Renal cortical epithelial cell (primary cell): ENCODE measurements at regions not wholly inside any gene's neighbourhood (a gene's known extent, or its start where the extent isn't known, plus 50 kb on each side); places are given as distances from the start of the nearest gene placed in this dataset.

Experiments used
- DNase-seq: peaks from one replicate; pipeline ENCODE4 v3.0.0-alpha.2; 2011; ENCODE audit warnings: low read depth

DNA sequence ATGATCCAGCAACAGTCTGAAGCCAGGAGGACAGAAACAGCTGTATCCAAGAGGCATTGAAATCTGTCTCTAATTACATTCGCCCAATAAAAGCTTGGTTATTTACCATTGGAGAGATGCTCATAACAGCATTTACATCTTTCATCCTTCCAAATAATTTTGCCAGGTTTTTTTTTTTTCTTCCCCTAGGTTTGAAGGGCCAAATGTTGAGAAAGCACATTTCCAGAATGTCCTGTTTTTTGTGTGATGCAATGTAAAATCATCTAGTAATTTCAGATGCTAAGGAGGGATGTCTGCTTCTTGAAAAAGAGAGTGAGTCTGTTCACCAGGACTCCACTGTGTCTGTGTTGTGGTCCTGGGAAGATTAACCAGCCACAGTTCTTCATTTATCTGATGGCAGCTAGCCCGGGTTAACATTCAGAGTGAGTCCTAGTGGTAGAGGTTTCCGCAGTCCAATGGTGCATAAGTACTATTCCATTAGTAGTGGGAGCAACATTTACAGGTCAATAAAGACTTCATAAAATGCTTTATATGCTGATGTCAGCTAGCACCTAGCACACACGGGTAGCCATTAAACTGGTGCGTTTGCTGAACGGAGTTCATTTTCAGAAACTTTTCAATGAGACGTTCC, 406.8 kb downstream of the STIM2 start:
- no peak for DNase-seq

DNA sequence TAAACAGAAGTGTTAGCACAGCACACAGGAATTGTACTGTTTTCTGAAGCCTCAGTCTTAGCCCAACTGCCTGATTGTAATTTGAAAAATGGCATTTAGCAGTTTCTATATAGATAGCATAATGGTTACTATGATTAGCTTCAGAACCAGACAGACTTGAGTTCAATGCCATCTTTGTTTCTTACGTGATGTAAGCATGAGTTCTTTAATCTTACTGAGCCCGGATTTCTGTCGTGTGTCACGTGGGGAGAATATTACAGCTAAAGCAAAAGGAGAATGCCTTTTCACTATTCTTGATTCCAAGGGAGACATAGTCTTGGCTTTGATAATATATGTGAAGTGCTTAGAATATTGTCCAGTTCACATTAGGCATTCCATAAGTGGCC, 407.3 kb downstream of the STIM2 start:
- DNase-seq: no peak

DNA sequence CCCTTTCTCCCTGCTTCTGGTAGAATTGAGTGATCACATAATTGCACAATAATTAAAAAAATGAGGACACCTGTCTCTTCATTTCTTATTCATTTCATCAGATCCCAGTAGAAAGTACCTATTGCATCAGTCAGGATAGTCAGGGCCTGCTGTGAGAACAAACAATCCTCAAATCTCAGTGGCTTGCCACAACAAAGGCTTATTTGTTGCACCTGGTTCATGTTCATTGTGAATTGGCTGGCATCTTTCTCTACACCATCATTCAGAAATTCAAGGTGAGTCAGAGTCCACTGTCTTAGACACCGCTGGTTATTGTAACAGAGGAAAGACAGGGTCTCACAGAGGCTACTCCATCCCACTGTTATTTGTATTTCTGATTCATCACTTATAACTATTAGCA, 409.8 kb downstream of the STIM2 start:
- DNase-seq: no peak

DNA sequence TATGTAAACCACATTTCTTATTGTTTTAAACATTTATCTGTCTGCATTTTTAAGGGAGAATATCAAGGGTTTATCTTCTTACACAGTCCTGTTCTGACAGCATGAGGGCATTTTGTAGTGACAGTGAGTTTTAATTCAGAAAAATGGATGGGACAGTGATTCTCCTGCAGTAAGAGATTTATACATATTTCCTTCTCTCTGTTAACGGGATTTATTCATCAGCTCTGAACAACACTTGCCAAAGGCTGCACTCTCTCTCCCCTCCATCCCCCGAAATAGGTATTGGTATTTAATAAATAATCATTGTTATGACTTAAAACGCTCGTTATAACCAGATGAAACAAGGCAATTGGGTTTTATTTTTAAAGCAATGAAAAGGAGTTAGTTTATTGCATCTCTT, 410.9 kb downstream of the STIM2 start:
- DNase-seq: no peak

DNA sequence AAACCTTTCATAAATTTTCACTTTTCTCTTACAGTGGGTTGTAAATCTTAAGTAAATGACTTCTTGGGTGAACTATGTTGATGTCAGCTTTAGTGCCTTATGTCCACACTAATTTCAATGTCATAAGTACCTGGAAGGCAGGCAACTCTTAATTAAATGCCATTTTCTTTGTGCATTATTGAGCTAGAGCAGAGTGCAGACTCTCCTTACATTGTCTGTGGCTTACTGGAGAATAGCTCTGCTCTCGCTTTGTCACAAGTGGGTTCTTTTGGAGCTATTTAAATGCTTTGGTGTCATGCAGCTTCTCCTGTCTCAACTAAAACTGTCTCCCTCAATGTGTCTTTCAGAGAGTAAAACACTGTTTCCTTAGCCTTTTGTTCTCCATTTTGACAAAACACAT, 411.6 kb downstream of the STIM2 start:
- DNase-seq: no peak

DNA sequence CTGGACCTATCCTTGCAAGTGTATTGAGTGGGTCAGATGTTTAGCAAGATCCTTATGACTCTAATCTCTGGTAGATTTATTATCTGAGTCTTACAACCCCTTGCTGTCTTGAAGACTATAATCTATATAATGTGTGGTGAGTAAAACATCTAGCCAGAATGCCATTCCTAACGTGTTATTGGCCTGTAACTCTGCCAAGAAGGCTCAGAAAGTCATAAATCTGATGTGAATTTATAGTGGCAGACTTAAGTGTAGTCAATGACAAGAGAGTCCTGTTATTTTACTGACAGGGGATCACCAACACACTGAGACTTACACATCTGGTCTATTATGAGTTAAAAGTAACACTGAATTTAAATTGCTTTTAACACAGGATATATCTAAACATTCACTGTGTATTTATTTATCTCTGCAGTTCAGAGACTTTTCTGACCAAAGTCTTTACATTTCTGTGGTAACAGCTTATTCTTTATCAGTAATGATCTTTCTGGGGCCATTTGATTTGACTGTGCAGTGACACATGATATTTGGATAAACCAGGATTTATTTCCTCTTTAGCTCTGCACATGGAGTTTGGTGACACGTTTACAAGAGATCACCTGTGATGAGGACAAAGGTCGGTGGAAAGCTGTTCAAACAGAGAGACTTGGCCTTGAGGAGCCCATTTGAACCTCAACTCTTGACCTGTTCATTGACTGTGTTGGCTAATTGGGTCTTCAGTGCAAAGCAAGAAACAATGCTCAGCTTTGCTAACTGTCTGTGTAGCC, 415.8 kb downstream of the STIM2 start:
- DNase-seq: no peak

DNA sequence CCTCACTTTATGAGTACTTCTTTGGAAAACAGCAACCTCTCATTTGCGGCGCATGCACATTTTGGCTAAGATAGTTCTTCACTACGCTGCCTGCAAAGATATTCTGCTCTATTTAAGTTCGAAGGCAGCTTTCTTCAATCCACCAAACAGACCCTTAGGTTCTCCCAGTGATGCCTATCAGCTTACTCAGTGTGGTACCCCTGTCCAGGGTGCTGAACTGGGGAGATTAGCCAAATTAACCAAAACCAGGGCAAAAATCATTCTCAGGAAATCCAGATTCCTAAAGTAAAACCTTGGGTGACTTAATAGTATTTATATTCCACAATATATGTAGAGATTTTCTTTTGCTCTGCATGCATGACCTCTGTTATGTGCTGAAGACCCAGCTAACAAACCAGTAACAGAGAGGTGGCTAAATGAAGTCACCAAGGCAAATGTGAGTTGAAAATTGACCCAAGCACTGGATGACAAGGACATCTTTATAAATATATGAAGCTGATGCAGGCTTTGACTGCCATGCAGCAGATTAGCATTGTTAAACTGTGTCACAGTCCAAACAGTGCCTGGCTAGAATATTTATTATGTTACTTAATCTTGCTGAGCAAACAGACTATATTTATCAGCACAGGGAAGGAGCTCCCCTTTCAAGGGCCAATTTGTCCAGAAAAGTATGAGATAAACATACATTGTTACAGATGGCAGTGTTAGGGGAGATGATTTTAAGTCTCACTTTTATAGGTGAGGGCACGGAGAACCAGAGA, 418.2 kb downstream of the STIM2 start:
- DNase-seq: peak; percentile 11

DNA sequence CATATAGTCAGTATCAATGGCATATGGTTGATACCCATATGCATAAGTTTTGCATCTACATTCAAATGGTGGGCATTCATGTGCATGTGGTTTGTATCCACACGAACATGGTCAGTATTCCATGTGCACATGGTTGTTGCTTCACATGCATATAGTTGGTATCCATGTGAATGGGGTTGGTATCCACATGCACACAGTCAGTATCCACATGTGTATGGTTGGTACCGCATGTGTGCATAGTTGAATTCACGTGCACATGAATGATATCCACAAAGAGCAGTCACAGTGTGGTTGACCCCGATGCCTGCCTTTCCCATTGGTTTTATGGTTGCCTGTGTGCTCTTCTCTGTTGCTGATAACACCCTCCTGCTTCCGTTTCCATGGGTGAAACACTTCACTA, 427.9 kb downstream of the STIM2 start:
- DNase-seq: no peak

DNA sequence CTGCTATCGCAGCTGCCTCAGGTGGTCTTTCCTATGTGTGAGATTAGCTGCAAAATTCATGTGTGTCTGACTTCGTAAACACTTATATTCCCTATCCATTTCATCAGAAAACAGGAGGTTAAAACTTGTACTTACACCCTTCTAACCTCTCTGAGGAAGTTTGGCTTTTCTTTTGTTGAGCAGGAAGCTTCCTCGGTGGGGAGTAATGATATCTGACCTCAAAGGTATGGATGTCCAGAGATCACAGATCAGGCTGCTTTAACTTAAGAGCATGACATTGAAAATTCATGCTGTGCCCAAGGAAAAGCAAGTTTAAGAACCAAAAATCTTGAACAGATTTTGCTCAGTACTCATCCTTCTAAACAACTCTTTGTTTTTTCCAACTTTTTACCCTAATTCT, 429.1 kb downstream of the STIM2 start:
- DNase-seq: no peak

DNA sequence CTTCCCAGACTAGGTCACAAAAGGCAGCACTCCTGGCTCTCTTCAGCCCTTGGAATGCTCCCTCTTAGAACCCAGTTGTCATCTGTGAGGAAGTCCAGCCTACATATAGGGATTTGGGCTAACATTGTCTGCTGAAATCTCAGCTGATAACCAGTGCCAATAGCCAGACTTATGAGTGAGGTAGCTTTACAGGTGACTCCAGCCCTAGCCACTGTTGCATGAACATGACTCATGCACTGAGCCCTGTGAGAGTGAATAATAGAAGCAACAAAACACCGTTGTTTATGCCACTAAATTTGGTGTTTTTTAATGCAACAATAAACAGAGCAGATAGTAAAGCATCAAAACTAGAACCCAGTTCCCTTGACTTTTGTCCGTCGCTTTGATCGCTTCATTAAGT, 433.2 kb downstream of the STIM2 start:
- DNase-seq: peak; percentile 51

DNA sequence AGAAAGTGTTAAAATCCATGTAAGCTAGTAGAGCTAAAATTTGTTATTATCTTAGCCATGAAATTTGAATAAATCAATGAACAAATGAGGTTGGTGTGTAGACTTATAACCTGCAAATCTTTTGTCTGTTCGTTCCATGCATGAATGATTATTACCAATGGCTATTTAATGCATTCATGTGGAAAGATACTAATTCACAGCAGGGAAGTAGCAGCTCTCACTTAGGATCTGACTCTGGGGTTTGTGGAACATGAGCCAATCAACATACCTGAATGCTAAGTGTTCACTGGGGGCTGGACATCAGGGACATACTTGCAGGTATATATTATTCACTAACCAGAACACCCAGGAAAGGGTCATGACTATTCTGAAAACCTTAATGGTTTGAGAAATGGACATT, 444.1 kb downstream of the STIM2 start:
- DNase-seq: peak; percentile 34

DNA sequence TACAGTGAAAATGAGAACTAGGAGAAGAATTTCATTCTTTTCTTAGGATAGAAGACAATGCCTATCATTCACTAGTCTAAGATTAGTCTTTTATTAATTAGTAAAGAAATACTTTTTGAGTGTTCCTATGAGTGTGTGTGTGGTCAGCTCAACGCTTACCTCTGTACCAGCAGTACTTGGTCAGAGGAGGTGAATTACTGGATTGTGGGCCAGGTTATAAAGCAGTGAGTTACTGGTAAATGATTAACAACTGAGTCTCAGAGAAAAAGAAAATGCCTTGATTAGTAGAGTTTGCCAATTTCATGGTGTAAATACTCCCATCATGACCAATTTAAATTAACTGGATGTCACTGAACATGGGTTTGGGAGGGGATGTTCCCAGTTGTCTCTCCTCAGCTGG, 444.6 kb downstream of the STIM2 start:
- peak; percentile 70 for DNase-seq

DNA sequence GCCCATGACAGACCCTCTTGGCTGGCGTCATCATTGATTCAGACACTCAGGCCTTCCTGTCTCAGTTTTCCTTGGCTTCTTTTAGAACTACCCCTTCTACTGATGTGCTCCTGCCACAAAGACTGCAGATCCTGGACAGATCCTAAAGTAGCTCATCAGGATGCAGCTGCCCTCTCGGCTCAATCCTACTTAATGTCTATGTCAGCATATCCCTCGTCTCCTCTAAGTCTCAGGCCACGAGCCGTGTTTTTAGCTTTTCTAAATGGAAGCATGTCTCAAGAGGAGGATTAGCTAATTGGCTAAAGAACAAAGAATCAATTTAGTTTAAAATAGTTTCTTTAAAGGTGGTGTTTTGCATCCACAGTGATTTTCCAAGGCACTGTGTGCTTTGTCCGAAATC, 447.7 kb downstream of the STIM2 start:
- no peak for DNase-seq

DNA sequence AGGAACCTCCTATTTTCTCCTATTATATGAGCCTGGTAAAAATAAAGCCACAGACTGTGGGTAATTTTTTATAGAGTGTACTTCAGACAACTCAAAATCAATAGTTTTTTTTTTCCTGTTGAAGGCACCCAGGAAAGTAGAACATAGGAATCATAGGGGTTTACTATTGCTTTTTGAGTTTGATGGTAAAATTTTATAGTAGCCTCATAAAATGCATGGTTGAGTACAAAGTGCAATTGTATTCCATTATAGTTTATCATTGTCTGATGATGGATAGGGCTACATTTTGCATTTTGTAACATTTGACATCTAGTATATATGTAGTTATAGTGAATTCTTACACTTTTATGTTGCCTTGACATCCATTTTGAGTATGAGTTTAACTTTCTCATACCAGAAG, 455.0 kb downstream of the STIM2 start:
- no peak for DNase-seq

DNA sequence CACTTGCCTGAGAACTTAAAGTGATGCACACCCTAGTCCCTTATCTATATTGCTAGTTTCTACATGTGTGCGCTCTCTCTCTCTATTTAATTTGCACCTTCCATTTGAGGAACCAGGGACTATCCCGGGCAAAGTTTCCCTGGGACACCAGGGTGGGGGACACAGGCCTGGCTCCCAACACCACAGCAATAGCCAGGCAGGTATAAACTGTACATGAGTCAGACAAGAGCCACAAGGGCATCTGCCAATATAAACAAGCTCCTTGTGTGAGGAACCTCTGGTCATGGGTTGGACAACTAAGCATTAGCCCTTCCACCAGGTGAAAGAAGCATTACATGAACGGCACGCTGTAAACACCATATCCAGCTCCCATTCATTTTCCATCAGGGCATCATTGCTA, 455.5 kb downstream of the STIM2 start:
- peak; percentile 27 for DNase-seq

DNA sequence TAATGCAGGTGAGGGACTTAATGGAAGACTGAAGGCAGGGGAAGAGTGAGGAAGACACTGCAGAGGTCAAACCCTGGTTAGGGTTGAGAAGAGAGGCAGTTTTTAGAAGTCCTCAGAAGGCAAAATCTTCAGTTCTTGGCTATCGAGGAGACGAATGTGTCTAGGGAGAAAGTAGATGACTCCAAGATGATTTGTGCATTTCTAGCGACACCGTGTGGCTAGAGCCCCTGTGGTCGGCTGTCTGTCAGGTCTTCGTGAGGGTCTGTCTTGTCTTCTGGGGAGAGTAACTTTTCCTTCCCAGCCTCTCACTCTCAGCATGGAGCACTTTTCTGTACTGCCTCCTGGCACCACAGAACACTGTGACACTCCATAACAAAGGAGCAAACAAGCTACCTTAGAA, 458.1 kb downstream of the STIM2 start:
- peak; percentile 22 for DNase-seq

DNA sequence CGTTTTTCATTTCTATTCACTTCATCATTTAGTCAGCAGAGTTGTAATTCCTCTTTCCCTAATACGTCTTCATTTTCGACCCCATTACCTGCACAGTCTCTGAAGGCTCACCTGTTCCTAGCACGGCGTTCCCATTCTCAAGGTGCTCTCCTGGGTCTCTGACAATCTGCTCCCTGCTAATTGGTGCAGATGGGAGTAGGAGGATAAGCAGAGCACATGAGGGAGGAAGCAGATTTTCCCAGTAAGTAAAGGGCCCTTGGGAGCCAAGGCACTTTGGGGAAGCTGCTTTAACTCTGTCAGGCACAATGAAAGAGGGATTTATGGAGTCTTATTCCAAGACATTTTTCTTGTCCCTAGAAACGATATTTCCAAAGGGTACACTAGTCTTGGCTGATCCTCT, 466.4 kb downstream of the STIM2 start:
- no peak for DNase-seq

DNA sequence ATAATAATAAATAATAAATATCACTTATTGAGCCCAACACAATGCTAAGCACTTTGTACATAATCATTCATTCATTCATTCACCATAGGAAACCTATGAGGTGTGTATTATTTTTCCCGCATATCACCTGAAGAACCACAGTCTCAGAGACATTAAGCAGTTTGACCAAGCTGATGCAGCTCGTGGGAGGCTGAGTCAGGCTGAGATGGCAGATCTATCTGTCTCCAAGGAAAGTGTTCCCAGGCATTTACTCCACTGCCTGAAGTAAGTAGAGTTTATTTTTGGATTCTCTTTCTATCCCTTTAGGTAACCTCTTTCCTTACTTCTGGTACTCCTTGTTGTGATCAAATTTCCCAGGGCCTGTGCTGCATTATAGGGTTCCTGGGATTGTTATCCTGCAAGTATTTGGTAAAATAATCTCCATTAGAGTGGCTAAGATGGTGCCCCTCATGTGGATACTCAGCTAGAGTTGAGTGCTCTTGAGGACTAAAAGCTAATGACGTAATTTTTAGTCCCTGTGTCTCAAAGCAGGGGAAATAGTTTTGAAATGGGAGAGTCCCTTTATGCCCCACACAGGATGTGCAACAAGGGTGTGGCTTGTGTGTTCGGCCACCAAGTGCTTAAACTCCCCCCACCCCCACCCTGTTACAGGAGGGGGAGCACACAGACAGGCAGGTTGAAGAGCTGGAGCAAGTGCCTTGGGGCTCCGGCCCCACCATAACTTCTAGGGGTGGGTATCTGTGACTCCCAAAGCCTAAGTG, 467.0 kb downstream of the STIM2 start:
- DNase-seq: no peak

DNA sequence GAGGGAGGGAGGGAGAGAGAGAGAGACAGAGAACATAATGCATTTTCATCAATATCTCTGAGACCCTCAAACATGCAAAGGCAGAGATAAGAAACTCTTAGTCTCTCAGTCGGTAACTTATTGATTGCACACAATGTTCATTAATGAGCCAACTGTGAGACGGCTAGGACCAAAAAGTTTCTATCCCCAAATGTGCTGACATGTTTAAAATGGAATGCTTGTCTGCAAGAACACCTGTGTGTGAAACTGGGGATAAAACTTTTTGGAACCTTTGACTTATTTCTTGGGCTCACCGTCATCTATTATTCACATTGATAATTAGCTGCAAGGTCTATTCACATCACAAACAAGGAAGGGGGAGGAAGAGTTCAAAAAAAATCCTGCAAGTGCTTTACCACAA, 477.9 kb downstream of the STIM2 start:
- no peak for DNase-seq

DNA sequence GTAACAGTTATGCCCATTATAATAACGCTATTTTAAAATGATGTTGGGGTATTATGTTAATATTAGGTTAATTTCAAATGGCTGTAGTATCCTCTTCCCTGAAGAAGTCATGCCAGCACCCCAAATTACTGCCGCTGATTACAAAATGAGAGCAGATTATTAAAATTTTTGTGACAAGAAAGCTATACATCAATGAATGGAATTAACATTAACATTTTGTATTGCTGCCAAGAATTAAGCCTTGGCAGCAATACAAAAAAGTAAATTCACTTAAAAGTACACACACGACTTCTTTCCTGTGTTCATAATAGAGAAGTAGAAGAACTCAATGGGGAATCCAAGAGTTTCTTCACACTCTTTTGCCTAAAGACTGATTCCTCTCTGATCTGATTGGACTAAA, 482.8 kb downstream of the STIM2 start:
- no peak for DNase-seq

DNA sequence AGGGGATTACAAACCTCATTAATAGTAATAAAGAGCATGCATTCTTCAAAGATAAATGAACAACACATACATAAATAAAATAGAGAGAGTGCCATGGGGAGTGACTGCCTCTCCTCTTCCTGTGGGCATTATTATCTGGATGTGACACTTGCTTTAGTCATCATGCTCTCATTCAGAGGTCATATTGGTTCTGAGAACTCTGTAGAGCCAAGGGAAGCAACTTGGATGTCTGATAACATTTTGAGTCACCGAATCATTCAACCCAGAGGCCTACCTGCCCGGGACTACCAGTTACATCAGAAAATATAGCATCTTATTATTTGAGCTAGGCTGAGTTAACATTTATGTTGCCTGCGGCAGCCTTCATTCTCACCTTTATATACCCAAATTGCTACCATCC, 489.5 kb downstream of the STIM2 start:
- peak; percentile 50 for DNase-seq

DNA sequence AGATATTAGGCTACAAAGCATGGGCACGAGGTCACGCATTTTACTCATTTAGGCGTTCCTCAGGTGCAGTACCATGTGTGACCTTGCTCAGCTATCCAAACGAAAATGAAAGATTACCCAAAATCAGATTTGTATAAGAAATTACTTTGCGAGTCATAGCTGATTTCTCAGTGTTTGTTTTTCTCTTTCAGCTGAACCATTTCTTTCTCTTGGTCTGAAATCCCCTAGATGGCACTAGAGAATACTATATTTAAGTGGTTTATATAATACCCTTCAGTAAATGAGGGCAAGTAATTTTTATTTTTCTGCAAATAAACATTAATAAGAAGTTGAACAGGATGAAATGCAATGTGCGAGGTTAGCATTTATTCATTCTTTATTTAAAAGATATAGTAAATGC, 496.6 kb downstream of the STIM2 start:
- DNase-seq: peak; percentile 22
